ENCODE measurements at regions not wholly inside any gene's neighbourhood (a gene's known extent, or its start where the extent isn't known, plus 50 kb on each side); places are given as distances from the start of the nearest gene placed in this dataset.
"Not testable (repeated sequence)": the region's sequence is repeated elsewhere in the genome, so short reads cannot be mapped to it uniquely, and the experiment has no call there.

DNA sequence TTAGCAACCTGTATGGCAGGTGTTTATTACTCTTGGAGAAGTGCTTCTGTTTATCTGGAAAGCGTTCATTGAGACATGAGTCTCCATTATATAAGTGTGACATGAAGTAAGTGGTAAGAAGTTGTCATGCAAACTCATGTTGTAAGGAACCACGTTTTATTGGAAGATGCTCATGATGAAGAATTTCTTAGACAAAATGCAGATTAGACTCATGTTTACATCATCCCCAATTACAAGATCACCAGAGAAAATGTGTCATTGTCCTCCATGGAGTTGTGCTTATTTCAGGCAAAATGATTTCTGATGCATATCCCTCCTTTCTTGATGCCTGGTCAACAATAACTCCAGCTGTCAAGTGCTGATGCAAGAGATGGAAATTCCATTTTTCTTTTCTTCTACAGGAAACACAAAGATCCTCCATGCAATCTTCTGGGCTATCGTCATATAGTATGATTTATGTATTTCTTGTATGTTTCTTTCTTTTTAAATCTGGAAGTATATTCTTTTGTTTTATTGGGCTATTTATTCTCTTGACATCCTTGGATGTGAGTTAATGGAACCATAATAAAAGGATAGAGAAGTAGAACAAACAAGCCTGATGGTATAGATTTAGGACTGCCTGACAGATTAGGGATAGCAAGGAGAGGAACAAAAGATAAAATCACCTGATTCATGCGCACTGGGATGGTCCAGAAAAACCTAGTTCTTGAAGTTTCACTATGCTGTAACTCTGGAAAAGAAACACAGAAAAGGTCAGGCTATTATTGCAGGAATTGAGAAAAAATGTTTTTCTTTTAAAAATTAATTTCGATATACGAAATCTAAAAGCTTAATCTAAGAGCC lies 50.7 kb upstream of the DIAPH3 start:
- DNase-seq = no peak

DNA sequence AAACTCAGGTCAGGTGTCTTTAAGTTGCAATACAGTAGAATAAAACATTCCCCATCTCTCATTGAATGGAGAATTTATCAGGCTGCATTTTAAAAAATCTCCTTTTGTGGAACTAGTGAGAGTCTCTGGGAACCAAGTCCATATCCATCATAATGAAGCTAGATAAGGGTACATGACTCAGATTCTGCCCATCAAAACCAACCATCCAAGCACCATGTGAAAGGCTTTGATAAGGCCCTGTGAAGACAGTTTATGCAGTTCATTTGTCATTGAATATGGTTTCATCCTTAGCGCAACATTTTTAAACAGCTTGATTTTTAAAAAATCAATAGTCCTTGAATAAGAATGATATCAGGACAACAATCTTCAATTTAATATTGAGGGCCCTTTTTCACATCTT lies 56.3 kb upstream of the DIAPH3 start:
- no peak for DNase-seq

DNA sequence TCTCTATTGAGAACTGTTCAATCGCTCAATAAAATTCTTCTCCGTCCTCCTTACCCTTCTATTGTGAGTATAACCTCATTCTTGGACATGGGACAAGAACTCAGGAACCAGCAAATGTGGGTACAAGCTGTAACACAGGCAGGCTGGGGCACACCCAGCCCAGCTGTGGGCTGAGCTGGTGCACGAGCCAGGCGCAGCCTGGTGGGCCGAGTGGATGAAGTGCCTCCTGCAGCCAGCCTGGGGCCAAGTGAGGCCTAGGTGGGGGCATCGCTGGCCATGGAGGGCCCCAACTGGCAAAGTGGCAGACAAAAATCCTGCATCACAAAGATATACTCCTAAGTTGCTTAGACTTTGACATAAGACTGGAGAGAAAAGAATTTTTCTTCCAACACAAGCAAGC lies 57.9 kb upstream of the DIAPH3 start:
- DNase-seq = no peak

DNA sequence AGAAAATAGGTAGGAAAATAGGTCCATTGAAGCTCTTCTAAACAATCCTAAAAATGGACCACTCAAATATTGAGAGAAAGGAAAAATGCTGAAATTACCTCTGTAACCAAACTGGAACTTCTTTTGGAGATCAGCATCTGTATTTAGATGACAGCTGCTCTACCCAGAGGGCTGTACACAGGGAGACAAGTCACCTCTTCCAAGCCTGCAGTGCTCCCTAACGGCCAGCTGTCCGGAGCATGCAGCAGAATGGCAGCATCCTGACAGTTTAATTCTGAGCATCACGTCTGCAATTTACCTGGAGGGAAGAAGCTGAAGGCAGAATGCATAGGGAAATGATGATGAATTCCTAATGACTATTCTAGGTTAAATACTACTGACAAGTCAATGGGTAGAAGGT lies 62.8 kb upstream of the DIAPH3 start:
- DNase-seq = peak; percentile 3

DNA sequence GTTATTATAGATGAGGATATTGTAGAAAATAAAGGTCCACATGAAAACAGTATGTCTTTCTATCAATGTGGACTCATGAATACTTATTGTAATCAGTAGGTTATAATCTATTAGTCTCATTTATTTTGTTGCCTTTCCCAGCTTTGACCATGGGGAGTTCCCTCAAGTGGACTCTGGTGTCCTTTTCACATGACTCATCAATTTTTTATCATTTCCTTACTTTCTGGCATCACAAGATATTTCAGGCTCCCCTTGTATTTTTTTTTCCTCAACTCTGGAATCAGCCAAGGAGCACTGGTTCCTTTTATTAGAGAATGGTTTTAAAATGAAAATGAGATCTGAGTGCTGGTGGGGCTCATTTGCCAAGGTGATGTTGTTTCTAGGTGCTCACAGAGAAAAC lies 63.4 kb upstream of the DIAPH3 start:
- DNase-seq = no peak

DNA sequence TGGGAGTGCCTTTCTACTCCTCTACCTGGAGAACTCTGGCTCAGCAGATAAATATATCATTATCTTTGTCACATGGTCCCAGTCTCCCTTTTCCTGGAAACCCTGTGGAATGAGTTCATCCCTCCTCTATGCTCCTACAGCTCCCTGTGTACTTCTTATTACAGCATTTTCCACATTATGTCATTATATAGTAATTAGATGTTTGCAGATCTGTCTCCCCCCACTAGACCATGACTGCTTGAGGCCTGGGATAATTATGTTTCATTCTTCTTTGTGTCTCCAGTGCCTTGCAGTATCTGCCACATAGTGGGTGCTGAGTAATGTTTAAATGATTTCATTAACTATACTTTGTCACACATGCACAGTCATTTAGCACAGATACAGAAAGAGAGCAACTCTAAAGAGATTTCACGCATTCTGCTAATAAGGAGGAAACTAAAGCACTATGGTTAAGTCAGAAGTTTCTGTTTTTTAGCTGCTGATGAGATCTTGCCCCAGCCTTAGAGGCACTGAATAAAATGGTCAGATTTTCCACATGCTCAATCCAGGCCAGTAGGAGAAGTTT lies 66.1 kb upstream of the DIAPH3 start:
- DNase-seq = no peak

DNA sequence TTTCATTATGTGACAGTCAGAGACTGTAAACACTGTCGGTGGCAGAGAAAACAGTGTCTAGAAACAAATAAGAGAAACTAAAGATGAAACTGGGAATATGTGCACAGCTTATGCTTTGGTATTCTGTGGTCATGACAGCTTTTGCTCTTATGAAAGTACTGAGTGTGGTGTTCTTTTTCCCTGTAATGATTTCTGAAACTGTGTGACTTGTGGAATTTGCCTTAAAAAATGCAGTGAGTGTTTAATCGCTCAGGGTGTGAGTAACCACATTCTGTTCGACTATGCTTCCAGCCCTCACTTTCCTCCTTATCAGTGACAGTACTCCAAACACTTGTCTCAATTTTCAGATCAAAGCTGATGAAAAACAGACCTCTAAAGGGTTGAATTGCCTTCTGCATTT lies 66.9 kb upstream of the DIAPH3 start:
- no peak for DNase-seq

DNA sequence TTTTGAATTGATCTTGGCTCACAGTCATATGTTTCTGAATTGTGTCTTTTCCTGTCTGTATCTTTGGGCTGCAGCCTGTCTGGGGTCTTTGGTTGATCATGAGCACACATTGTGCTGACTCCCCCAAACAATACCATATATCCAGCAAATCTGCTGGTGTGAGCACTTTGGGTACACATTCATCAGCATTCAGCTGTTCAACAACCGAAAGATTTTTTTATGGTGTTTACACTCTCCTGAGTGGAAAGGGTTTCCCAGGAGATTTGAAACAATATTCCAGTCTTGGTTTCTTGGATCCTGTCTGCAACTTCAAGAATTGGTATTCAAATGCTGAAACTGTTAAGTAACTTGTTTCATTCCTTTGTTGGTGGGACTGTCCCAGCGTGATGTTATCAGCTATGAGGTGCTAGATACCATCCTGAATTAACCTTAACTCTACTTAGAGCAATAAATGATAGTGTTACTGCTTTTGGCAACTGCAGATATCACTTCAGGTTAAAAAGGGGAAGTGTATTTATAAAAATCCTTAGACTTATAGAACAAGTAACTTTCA lies 78.4 kb upstream of the DIAPH3 start:
- no peak for DNase-seq

DNA sequence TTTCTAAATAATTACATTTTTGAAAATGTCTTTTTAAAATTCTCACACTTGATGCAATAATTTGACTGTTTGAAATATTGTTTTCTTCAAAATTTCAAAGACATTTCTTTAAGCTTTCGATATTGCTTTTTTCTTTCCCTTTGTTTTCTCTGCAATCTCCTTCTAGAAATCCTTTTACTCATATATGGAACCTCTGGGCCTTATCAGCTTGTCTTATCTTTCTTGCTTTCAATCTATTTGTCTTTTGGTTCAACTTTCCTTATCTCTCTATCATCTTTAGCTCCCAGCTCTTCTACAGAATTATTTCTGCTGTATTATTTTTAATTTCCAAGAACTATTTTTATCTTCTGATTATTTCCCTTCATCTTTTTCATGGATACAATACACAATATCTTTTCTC lies 80.7 kb upstream of the DIAPH3 start:
- DNase-seq = no peak

DNA sequence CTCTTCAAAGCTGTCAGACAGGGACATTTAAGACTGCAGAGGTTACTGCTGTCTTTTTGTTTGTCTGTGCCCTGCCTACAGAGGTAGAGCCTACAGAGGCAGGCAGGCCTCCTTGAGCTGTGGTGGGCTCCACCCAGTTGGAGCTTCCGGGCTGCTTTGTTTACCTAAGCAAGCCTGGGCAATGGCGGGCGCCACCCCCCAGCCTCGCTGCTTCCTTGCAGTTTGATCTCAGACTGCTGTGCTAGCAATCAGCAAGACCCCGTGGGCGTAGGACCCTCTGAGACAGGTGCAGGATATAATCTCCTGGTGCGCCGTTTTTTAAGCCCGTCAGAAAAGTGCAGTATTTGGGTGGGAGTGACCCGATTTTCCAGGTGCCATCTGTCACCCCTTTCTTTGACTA lies 87.7 kb upstream of the DIAPH3 start:
- not testable (repeated sequence) for DNase-seq

DNA sequence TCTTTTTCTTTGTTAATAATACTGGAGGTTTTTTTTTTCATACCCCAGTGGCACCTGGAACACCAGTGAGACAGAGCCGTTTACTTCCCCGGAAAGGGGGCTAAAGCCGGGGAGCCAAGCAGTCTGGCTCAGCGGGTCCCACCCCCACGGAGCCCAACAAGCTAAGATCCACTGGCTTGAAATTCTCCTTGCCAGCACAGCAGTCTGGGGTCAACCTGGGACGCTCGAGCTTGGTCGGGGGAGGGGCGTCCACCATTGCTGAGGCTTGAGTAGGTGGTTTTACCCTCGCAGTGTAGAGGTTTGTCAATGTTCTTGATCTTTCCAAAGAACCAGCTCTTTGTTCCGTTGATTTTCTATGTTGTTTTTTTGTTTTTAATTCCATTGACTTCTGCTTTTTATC lies 94.6 kb upstream of the DIAPH3 start:
- no peak for DNase-seq

DNA sequence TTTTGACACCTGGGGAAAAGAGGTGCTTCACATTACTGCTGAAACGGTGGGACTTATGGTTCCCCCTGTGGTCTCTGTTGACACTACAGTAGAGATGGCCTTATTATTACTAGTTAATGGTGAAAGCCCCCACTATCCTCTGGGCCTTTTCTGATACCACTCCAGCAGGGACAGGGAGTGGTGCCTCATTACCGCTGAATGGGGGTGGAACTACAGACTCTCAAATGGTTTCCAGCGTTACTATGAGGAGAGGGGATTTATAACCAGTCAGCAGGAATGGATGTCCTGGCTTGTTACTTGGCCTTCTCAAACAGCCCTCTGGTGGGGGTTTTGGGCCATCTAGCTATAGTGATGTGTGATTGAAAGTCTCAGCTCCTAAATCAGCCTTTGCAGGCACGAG lies 96.7 kb upstream of the DIAPH3 start:
- no peak for DNase-seq

DNA sequence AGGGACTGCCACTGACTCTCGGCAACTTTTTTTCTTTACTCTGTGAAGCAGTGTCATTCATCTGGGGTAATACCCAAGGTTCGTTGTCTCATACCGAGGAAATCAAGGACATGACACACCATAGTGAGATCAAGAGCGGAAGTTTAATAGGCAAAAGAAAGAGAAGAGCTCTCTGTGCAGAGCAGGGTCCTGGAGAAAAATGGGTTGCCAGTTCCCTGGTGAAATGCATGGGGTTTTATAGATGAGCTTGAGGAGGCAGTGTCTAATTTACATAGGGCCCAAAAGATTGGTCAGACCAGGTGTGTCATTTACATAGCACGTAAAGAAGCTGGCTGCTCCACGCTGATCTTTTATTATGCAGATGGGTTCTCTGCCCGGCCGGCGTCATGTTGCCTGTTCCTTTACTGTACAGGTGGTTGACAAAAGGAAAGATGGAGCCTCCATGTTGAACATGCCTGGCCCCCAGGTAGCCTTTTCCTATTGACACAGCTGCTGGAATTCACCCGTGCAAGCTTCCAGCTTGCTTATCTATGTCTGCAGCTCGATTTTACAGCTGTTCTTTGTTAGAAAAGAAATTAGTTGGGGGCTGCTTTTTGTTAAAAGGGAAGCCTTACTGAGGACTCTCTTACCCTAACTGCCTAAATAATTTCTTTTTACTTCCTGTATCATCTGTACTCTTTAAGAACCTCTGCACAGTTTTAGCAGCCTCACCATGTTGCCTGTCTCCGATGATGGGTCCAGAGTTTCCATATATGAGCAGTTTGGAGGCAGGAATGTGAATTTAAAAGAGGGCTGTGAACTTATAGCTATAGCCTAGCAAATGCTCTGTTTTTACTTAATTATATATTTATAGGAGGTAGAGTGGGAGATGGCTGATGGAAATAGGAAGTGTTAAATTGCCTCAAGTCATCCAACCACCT lies 98.0 kb upstream of the DIAPH3 start:
- peak; percentile 67 for DNase-seq

DNA sequence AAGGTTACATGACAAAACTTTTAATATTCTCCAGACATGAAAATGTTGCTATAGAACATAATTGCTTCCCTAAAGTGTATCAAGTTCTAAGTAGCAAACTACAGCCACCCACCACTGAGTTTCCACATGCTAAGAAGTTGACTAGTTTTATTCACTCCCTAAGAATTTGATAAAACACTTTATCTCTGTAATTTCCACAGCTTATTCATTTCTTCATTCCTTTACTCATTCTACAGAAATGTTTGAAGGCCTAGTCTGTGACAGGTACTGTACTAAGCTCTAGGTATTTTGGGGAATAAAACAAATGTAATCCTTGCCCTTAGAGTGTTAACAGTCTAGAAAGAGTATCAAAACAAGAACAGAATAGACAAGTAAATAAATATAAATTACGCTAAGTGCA lies 101.8 kb upstream of the DIAPH3 start:
- no peak for DNase-seq

DNA sequence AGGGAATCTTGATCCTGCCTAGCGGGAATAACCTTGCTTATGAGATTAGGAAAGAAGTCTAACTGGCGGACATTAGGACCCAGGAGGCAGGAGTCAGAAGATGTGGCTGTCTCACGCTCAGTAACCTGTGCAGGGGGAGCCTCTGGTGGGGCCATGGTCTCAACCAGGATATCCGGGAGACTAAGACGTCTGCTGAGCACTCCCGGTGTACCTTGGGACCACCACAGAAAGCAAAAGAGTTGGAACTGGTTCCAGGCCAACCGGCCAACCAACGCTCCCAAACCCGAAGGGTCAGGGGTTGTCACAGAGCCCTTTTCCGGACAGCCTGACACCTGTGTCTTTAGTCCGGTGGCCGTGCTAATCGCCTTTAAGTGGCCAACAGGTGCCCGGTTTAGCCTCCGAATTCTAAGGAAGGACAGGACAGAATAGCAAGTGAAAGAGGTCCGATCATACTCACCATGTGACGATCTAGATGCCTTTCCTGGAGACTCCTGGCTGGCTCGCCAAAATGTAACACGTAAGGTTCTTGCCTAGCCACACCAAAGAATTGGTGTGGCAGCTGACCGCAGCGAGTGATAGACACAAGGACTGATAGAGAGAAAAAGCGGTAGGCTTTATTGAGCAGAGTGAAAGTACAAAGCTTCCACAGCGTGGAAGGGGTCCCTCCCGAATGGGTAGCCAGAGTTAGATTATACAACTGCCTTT lies 103.9 kb upstream of the DIAPH3 start:
- peak; percentile 6 for DNase-seq

DNA sequence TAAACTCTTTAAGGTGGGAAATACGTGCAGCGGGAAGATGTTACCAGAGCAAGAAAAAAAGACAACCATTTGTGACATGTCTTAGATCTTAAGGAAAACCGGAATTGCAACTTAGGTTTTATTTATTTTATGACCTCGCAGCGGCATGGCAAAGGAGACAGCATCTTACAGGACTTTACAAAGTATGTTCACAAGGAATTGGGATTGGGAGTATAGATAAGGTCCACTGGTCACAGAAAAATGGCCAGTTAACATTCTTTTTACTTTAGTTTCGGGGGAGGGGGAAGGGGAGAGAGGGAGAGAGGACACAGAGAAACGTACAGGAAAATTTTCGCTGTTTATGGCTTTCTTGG lies 104.5 kb upstream of the DIAPH3 start:
- DNase-seq = no peak

DNA sequence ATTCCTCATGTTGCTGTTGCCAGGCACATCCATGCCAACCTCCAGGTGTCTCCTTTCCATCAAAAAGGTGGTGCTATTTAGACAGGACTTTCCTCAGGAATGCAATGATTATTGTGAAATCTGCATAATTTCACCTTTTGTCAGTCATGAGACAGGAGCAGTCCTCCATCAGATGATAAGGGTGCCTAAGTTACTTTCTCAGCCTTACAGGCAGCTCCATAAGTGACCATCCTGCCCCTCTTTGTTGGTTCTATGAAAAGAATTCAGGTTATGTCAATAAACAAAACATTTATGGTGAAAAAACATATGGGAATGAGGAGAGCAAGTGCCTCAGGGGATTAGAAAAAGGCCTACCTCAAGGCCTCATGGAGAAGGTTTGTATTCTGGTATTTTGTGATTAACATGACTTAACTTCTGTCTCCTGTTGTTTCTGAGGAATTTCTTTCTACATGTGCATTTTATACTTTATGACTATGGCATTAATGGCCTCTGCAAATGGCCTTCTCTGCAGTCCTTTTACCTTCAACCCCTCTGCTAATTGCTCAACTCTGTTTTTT lies 110.3 kb upstream of the DIAPH3 start:
- no peak for DNase-seq

DNA sequence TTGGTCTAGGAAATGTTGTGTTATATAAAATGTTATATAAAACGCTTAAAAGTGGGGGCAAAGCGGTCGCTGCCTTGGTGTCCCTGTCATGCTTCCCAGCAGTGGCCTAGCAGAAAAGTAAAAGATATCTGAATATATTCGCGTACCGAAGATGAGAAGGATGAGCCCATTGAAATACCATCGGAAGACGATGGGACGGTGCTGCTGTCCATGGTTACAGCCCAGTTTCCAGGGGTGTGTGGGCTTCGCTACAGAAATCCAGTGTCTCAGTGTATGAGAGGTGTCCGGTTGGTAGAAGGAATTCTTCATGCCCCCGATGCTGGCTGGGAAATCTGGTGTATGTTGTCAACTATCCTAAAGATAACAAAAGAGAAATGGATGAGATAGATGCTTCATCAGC lies 110.9 kb upstream of the DIAPH3 start:
- no peak for DNase-seq

DNA sequence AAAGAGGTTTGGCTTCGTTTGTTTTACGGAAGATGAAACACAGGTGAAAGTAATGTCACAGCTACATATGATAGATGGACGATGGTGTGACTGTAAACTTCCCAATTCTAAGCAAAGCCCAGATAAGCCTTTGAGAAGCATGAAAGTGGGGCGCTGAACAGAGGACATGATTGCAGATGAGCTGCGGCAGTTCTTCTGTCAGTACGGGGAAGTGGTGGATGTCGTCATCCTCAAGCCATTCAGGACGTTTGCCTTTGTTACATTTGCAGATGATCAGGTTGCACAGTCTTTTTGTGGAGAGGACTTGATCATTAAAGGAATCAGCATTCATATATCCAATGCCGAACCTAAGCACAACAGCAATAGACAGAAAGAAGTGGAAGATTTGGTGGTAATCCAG lies 111.5 kb upstream of the DIAPH3 start:
- DNase-seq = no peak

DNA sequence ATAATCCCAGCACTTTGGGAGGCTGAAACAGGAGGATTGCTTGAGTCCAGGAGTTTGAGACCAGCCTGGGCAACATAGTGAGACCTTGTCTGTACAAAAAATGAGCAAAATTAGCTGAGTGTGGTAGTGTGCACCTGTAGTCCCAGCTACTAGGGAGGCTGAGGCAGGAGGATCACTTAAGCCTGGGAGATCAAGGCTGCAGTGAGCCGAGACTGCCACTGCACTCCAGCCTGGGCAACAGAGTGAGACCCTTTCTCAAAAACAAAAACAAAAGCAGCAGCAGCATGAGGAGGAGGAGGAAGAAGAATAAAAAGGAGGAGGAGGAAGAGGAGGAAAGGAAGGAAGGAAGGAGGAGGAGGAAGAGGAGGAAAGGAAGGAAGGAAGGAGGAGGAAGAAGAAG lies 116.5 kb upstream of the TDRD3 start:
- DNase-seq = not testable (repeated sequence)

DNA sequence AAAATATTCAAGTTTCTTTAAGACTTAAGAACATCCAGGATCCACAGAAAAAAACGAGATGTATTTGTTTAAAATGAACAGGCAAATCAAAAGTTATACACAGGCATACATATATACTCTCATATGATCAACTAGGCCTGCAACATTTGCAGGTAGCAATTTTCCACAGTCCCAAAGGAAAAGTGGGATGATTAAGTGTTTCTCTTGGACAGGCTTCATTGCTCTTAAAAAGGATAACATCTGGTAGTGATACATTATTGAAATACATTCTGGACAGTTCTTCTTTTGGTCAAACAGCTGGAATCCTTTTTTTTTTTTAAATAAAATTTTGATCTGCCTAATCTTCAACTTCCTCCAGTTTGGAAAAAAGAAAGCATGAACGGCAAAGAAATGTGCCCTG lies 114.8 kb upstream of the TDRD3 start:
- peak; percentile 13 for DNase-seq

DNA sequence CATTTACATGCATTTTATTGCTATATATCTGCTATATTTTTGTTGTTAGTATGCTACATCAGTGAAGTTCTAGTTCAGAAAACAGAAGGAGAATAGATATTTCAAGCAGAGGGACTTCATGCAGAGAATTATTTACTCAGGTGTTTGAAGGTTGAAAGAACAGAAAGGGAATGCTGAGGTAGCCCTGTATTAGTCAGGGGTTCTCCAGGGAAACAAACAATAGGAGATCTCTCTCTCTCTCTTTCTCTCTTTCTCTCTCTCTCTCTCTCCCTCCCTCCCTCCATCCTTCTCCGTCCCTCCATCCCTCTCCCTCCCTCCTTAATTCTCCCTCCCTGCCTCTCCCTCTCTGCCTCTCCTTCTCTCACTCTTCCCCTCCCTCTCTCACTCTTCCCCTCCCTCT lies 114.3 kb upstream of the TDRD3 start:
- DNase-seq = peak; percentile 15

DNA sequence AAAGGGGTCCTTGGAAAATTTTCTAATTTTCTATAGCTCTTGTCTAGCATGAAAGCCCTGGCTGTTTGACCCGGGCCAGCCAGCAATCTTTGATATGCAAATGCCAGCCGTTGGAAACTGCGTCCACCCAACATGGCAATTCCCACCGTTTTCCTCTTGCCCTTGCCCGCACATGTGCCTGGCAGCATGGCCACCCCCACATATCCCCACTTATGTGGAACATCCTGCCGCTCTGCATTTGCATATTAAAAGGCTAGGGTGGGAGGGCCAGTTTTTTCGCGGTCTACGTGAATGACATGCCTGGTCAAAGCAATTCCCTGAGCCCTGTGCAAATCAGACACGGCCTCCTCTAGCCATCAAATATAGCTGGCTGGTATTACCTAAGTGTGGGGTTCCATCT lies 110.3 kb upstream of the TDRD3 start:
- DNase-seq = no peak
